ENCODE measurements at regions not wholly inside any gene's neighbourhood (a gene's known extent, or its start where the extent isn't known, plus 50 kb on each side); places are given as distances from the start of the nearest gene placed in this dataset.
"Not testable (repeated sequence)": the region's sequence is repeated elsewhere in the genome, so short reads cannot be mapped to it uniquely, and the experiment has no call there.

GRCh38 chr12:91493308-91493707 lies 310.7 kb upstream of the DCN start:
- no peak for DNase-seq

GRCh38 chr12:91492648-91493047 lies 310.0 kb upstream of the DCN start:
- no peak for DNase-seq

- no peak for DNase-seq
Observed at GRCh38 chr12:91490667-91491311, 308.2 kb upstream of the DCN start.

GRCh38 chr12:91483471-91483985 lies 300.9 kb upstream of the DCN start:
- DNase-seq = no peak

- no peak for DNase-seq
Observed at GRCh38 chr12:91482231-91482630, 299.6 kb upstream of the DCN start.

GRCh38 chr12:91478500-91478899 lies 295.9 kb upstream of the DCN start:
- no peak for DNase-seq

- DNase-seq = no peak
Observed at GRCh38 chr12:91467686-91468085, 285.1 kb upstream of the DCN start.

- DNase-seq = no peak
Observed at GRCh38 chr12:91461061-91461460, 278.4 kb upstream of the DCN start.

- DNase-seq = no peak
Observed at GRCh38 chr12:91460469-91460868, 277.9 kb upstream of the DCN start.

GRCh38 chr12:91455321-91455720 lies 272.7 kb upstream of the DCN start:
- no peak for DNase-seq

- DNase-seq = no peak
Observed at GRCh38 chr12:91454179-91454578, 271.6 kb upstream of the DCN start.

GRCh38 chr12:91452464-91452863 lies 269.8 kb upstream of the DCN start:
- DNase-seq = not testable (repeated sequence)

- DNase-seq = no peak
Observed at GRCh38 chr12:91441993-91442952, 259.7 kb upstream of the DCN start.

GRCh38 chr12:91441246-91441645 lies 258.6 kb upstream of the DCN start:
- DNase-seq = no peak

- DNase-seq = no peak
Observed at GRCh38 chr12:91434081-91434480, 251.5 kb upstream of the DCN start.

- no peak for DNase-seq
Observed at GRCh38 chr12:91432755-91433154, 250.1 kb upstream of the DCN start.

- no peak for DNase-seq
Observed at GRCh38 chr12:91432089-91432488, 249.5 kb upstream of the DCN start.

- DNase-seq = no peak
Observed at GRCh38 chr12:91424506-91424905, 241.9 kb upstream of the DCN start.

- no peak for DNase-seq
Observed at GRCh38 chr12:91423693-91424050, 241.1 kb upstream of the DCN start.

GRCh38 chr12:91422811-91423692 lies 240.4 kb upstream of the DCN start:
- no peak for DNase-seq

GRCh38 chr12:91422127-91422526 lies 239.5 kb upstream of the DCN start:
- no peak for DNase-seq

GRCh38 chr12:91419809-91420208 lies 237.2 kb upstream of the DCN start:
- DNase-seq = no peak

Measured in activated CD8-positive, alpha-beta memory T cell treated with anti-CD3 and anti-CD28 coated beads, Interleukin-2, amount 50 U/mL, for 48 hours (primary cell).